ENCODE measurements at regions not wholly inside any gene's neighbourhood (a gene's known extent, or its start where the extent isn't known, plus 50 kb on each side); places are given as distances from the start of the nearest gene placed in this dataset.

GRCh38 chr9:79221084-79221483, 350.7 kb upstream of the TLE4 start:
- TF ChIP-seq CTCF (IDR thresholded peaks at IDR 0.05) (no peak), POLR2AphosphoS5 (IDR thresholded peaks at IDR 0.05) (no peak)
